TTC549 (cell line): ENCODE measurements at regions not wholly inside any gene's neighbourhood (a gene's known extent, or its start where the extent isn't known, plus 50 kb on each side); places are given as distances from the start of the nearest gene placed in this dataset.

Experiments
- FAIRE-seq: peaks from 2 replicates; lab custom pipeline; 2012; peaks lifted over from hg19 to GRCh38; lab: Jason Lieb, UNC

- FAIRE-seq, result no peak
These were observed 136.7 kb downstream of the DAD1 start for GRCh38 chr14:22452330-22452729.

DNA sequence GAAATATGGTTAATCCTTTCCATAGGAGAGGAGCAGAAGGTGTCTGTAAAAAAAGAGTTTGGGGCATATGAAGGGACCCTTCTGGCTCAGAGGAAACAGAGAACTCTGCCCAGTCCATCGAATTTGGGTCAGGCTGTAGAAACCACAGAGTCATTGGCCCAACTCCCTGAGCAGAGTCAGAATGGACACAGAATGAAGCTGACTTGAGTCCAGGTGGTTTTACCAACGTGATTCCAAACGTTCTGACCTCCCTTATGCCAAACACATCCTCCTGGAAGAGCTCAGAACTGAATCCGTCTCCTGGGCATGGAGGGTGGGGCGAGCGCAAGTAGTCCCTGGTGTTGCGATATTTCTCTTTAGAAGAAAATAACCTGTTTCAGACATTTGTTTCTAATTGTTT lies 138.8 kb downstream of the DAD1 start:
- no peak for FAIRE-seq

- no peak for FAIRE-seq
These were observed 139.5 kb downstream of the DAD1 start for GRCh38 chr14:22449600-22449905.

GRCh38 chr14:22448905-22449599 lies 140.0 kb downstream of the DAD1 start:
- no peak for FAIRE-seq

DNA sequence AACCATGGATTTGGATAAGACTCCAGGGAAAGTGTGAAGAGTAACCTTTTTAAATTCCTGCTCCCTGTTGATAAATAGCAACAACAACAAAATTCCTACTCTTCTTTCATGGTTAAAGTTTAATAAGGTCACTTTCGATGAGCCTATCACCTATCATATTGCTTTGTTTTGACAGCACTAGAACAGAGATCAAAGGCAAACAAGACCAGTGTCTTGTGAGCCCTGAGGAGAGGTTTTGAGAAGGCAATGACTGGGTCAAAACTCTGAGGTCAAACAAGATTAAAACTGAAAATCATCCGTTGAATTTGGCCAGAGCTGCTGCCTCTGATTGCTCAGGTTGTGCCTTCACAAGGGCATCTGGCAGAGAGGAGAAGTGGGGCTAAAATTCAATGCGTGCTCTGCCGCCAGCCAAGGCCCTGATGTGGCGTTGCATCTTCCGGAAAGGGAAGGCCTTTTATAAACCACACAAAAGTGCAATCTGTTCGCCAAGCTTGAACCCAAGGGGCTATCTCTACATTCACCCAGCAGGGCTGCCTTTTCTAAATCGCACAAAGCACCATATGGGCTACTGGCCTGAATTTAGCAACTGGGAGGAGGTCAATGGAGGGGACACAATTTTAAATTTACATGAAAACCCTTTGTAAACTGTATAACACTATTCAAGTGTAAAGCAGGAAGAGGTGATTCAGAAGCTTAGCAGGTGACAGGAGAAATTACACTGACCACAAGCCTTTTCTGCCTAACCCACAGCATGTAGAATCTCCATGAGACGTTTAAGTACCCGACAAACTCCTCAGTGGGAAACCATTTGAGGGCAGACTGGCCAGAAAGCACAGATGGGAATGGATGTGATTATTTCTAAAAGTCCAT lies 140.8 kb downstream of the DAD1 start:
- FAIRE-seq, result no peak

- no peak for FAIRE-seq
These were observed 150.3 kb downstream of the DAD1 start for GRCh38 chr14:22438742-22439141.

DNA sequence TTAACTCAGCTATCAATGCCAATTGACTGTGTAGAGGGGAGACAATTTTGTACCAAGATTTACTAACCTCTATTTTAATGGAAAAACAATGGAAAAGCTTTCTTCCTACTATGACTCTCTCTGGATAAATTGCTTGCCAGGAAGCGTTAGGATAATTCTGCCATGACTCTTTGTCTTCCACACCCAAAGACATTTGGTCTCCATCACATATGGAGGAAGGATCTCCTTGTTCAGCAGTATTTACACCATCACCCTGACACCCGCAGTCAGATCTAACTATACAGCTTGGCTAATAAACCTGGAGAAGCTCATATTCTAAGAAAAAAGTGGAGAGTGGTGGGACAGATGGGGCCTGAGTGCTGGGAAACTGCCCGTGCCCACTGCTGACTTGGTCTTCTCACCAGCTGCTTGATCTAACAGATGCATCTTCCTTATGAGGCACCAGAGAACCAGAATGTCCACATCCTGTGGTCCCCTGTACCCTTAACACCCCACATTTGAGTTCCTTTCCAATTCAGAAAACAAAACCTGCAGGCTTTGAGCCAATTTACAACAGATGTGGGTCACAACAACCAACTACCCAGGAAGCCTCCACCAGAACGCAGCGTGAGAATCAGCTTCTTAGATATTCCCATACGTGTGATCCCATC lies 154.0 kb downstream of the DAD1 start:
- no peak for FAIRE-seq

- no peak for FAIRE-seq
These were observed 155.0 kb downstream of the DAD1 start for GRCh38 chr14:22434030-22434429.

GRCh38 chr14:22433069-22433468 lies 156.0 kb downstream of the DAD1 start:
- FAIRE-seq, result no peak

DNA sequence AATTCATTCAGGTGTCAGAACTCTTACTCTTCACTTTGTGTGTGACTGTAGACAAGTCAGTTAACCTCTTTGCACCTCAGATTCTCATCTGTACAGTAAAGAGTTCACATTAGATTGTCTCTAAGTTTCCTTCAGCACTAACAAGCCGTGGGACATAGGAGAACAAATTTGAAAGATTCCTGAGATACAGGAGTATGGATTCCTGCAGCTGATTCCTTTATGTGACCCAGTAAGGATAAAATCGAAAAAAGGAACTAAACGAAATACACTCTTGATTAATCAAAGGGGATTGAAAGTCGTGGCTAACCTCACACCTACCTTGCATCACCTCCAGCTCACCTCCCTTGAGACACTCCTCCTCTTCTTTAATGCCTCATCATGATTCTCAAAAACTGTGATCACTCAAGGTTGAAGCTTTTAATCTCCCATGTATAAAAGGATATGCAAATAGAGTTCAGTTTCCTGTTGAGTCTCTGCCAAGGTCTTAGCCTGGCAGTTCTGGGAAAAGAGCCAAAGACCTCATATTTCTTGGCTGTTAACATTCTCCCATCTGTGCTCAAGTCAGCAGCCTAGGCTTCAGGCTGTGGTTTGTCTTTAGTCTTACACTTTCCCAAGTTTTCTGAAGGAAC lies 156.6 kb downstream of the DAD1 start:
- FAIRE-seq, result no peak

DNA sequence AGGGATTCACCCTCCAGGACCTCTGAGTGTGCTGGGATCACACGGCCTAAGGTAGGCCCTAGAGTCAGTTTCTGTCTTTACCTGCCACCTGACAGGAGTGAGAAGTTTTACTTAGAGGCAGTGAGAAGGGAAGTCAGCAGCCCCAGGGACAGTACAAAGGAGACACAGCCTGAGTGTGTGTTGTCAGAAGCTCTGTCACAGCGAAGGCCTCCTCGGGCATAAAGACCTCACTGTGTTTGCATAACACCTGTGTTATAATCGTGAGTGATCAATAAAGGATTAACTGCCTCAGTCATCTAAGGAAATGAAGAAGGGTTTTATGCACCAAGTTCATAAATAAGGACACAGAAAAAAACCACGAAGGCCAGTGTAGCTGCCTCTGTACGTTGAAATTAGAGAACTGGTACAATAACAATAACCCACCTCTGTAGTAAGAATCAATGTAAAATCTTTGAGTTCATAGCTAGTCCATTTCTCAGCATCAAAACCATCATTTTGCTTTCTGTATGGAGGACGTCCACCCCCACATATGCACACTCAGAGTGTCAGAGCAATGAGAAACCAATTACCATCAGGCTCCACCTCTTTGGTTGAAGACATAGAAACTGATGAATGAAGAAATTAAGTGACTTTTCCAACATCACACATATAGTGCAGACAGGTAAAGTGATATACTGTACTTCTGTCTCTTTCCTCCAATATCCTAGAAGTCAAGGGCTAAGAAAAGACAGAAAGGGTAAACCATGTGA lies 159.3 kb downstream of the DAD1 start:
- no peak for FAIRE-seq

DNA sequence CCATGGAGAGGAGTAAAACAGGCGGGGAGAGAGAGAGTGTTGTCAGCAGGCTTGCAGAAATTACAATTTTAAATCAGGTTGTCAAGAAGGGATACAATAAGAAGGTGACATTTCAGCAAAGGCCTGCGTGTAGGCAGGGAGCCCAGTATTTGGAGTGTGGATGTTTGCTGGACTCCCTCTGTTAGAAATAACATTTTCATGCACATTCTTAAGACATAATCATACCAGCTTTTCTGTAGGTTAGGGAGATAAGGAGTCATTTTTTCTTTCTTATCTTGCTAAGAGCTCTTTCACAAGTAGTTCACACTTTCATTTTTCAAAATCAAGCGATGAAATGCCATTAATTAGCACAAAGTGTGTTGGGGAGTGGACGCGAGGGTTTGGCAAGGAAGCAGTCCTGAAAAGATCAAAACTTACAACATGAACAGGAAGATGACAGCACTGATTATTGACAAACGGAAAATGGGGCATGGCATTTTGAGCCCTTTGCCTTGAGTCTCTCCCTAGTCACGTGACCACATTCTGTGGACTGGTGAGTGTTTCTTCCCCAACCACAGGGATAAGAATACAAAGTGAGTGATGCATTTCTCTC lies 160.2 kb downstream of the DAD1 start:
- no peak for FAIRE-seq

GRCh38 chr14:22427771-22428231 lies 161.2 kb downstream of the DAD1 start:
- no peak for FAIRE-seq

- no peak for FAIRE-seq
These were observed 162.3 kb downstream of the DAD1 start for GRCh38 chr14:22426711-22427110.

- no peak for FAIRE-seq
These were observed 165.1 kb downstream of the DAD1 start for GRCh38 chr14:22423958-22424357.

- no peak for FAIRE-seq
These were observed 166.8 kb downstream of the DAD1 start for GRCh38 chr14:22422238-22422637.

GRCh38 chr14:22420598-22421186 lies 168.3 kb downstream of the DAD1 start:
- FAIRE-seq, result no peak

GRCh38 chr14:22419620-22420019 lies 169.4 kb downstream of the DAD1 start:
- no peak for FAIRE-seq

DNA sequence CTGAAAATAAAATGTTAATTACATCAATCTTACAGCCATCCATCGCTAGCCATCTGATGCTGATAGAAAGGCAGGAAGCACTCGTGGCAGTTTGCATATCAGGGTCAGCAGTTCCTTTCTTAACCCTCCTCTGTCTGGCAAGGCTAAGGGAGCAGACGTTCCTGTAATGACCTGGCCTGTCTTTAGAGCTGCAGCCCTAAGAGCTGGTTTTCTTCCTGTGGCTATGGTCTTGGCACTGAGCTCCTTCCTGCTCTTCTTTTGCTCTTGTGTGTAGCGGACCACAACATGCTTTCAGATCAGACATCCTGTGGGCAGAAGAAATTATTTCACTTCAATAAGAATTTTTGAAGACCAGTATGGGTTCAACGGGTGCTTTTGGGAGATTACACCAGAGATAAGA lies 170.4 kb downstream of the DAD1 start:
- no peak for FAIRE-seq

GRCh38 chr14:22417914-22418313 lies 171.1 kb downstream of the DAD1 start:
- no peak for FAIRE-seq

GRCh38 chr14:22416193-22416592 lies 172.8 kb downstream of the DAD1 start:
- FAIRE-seq, result no peak
